ENCODE measurements at regions not wholly inside any gene's neighbourhood (a gene's known extent, or its start where the extent isn't known, plus 50 kb on each side); places are given as distances from the start of the nearest gene placed in this dataset.

- no peak overlapping the region for H3K9ac ChIP-seq
- H3K36me3 ChIP-seq (ENCODE audit: low read depth), result no peaks in the 10 kb centered on the region
- in situ Hi-C loops (cut with MboI), result no loop called here
- H3K27me3 ChIP-seq (replicated peaks; ENCODE audit: insufficient read depth), result no peaks in the 10 kb centered on the region
- no peak overlapping the region for H3K4me3 ChIP-seq
- H3K9me3 ChIP-seq (ENCODE audit: low read depth), result no peaks in the 10 kb centered on the region
- H3K4me2 ChIP-seq (ENCODE audit: unreplicated experiment), result no peak overlapping the region
- no peak for DNase-seq
- no peaks in the 10 kb centered on the region for H3K9me2 ChIP-seq (ENCODE audit: insufficient read depth)
- H3K79me2 ChIP-seq (ENCODE audit: insufficient read depth), result no peaks in the 10 kb centered on the region
- no peaks in the 10 kb centered on the region for H3F3A ChIP-seq (ENCODE audit: insufficient read depth)
- no peaks in the 10 kb centered on the region for H3K4me1 ChIP-seq (ENCODE audit: insufficient read depth)
- no peak overlapping the region for H2AFZ ChIP-seq
- H4K20me1 ChIP-seq (ENCODE audit: insufficient read depth), result no peaks in the 10 kb centered on the region
- 0% methylated on average over 1 of the region's 1 CpG for WGBS, 2 experiments (ENCODE audit: low coverage in 1 of 2, low lambda C conversion rate in 2 of 2, missing lambda C conversion rate in 2 of 2)
- TF ChIP-seq EZH2 (IDR thresholded peaks at IDR 0.05; ENCODE audit: insufficient read depth, poor library complexity, severe bottlenecking), result no peak
- no peak for TF ChIP-seq EZH2phosphoT487 (IDR thresholded peaks at IDR 0.05; ENCODE audit: insufficient read depth, low read depth)
- no peak overlapping the region for H3K27ac ChIP-seq
These were observed 1403.5 kb upstream of the PABPC4L start for GRCh38 chr4:135605076-135605475.

- no peak overlapping the region for H3K4me3 ChIP-seq
- TF ChIP-seq EZH2phosphoT487 (IDR thresholded peaks at IDR 0.05; ENCODE audit: insufficient read depth, low read depth) (no peak), EZH2 (IDR thresholded peaks at IDR 0.05; ENCODE audit: insufficient read depth, poor library complexity, severe bottlenecking) (no peak)
- WGBS, 2 experiments (ENCODE audit: low coverage in 1 of 2, low lambda C conversion rate in 2 of 2, missing lambda C conversion rate in 2 of 2), result 13 to 14% methylated on average over 1 of the region's 1 CpG
- no peaks in the 10 kb centered on the region for H3K9me3 ChIP-seq (ENCODE audit: low read depth)
- H4K20me1 ChIP-seq (ENCODE audit: insufficient read depth), result no peaks in the 10 kb centered on the region
- no peaks in the 10 kb centered on the region for H3K4me1 ChIP-seq (ENCODE audit: insufficient read depth)
- H3F3A ChIP-seq (ENCODE audit: insufficient read depth), result no peaks in the 10 kb centered on the region
- H3K27ac ChIP-seq, result no peak overlapping the region
- H2AFZ ChIP-seq, result no peak overlapping the region
- no peaks in the 10 kb centered on the region for H3K79me2 ChIP-seq (ENCODE audit: insufficient read depth)
- H3K9me2 ChIP-seq (ENCODE audit: insufficient read depth), result no peaks in the 10 kb centered on the region
- no peak overlapping the region for H3K9ac ChIP-seq
- no peak overlapping the region for H3K4me2 ChIP-seq (ENCODE audit: unreplicated experiment)
- no peaks in the 10 kb centered on the region for H3K27me3 ChIP-seq (replicated peaks; ENCODE audit: insufficient read depth)
- H3K36me3 ChIP-seq (ENCODE audit: low read depth), result no peaks in the 10 kb centered on the region
- in situ Hi-C loops (cut with MboI), result no loop called here
- DNase-seq, result no peak
These were observed 1402.9 kb upstream of the PABPC4L start for GRCh38 chr4:135604531-135604930.

GRCh38 chr4:135601351-135601750, 1399.8 kb upstream of the PABPC4L start:
- Histone ChIP-seq H3K27me3 (replicated peaks; ENCODE audit: insufficient read depth) (no peaks in the 10 kb centered on the region), H3K36me3 (ENCODE audit: low read depth) (no peaks in the 10 kb centered on the region), H4K20me1 (ENCODE audit: insufficient read depth) (no peaks in the 10 kb centered on the region), H3K9ac (no peak overlapping the region), H3K4me1 (ENCODE audit: insufficient read depth) (no peaks in the 10 kb centered on the region), H3K9me2 (ENCODE audit: insufficient read depth) (no peaks in the 10 kb centered on the region), H3K9me3 (ENCODE audit: low read depth) (no peaks in the 10 kb centered on the region), H3K4me2 (ENCODE audit: unreplicated experiment) (no peak overlapping the region), H3K4me3 (no peak overlapping the region), H3K27ac (no peak overlapping the region), H2AFZ (no peak overlapping the region), H3F3A (ENCODE audit: insufficient read depth) (no peaks in the 10 kb centered on the region), H3K79me2 (ENCODE audit: insufficient read depth) (no peaks in the 10 kb centered on the region)
- TF ChIP-seq EZH2phosphoT487 (IDR thresholded peaks at IDR 0.05; ENCODE audit: insufficient read depth, low read depth) (no peak), EZH2 (IDR thresholded peaks at IDR 0.05; ENCODE audit: insufficient read depth, poor library complexity, severe bottlenecking) (no peak)
- in situ Hi-C loops (cut with MboI), result no loop called here
- WGBS, 2 experiments (ENCODE audit: low coverage in 1 of 2, low lambda C conversion rate in 2 of 2, missing lambda C conversion rate in 2 of 2), result 8 to 11% methylated on average over 1 of the region's 1 CpG
- no peak for DNase-seq

GRCh38 chr4:135598151-135598550, 1396.6 kb upstream of the PABPC4L start:
- Histone ChIP-seq H3K9ac (no peak overlapping the region), H3F3A (ENCODE audit: insufficient read depth) (no peaks in the 10 kb centered on the region), H3K27me3 (replicated peaks; ENCODE audit: insufficient read depth) (no peaks in the 10 kb centered on the region), H3K36me3 (ENCODE audit: low read depth) (no peaks in the 10 kb centered on the region), H2AFZ (no peak overlapping the region), H3K79me2 (ENCODE audit: insufficient read depth) (no peaks in the 10 kb centered on the region), H3K9me3 (ENCODE audit: low read depth) (no peaks in the 10 kb centered on the region), H3K4me2 (ENCODE audit: unreplicated experiment) (no peak overlapping the region), H3K27ac (no peak overlapping the region), H3K4me1 (ENCODE audit: insufficient read depth) (no peaks in the 10 kb centered on the region), H4K20me1 (ENCODE audit: insufficient read depth) (no peaks in the 10 kb centered on the region), H3K4me3 (no peak overlapping the region), H3K9me2 (ENCODE audit: insufficient read depth) (no peaks in the 10 kb centered on the region)
- in situ Hi-C loops (cut with MboI), result no loop called here
- no peak for DNase-seq
- TF ChIP-seq EZH2phosphoT487 (IDR thresholded peaks at IDR 0.05; ENCODE audit: insufficient read depth, low read depth) (no peak), EZH2 (IDR thresholded peaks at IDR 0.05; ENCODE audit: insufficient read depth, poor library complexity, severe bottlenecking) (no peak)
- WGBS, 2 experiments (ENCODE audit: low coverage in 1 of 2, low lambda C conversion rate in 2 of 2, missing lambda C conversion rate in 2 of 2), result 0 to 3% methylated on average over 1 of the region's 1 CpG

GRCh38 chr4:135594521-135594920, 1392.9 kb upstream of the PABPC4L start:
- no peak overlapping the region for H3K9ac ChIP-seq
- H3K27me3 ChIP-seq (replicated peaks; ENCODE audit: insufficient read depth), result no peaks in the 10 kb centered on the region
- in situ Hi-C loops (cut with MboI), result no loop called here
- H3K27ac ChIP-seq, result no peak overlapping the region
- no peak for DNase-seq
- H3K36me3 ChIP-seq (ENCODE audit: low read depth), result no peaks in the 10 kb centered on the region
- TF ChIP-seq EZH2phosphoT487 (IDR thresholded peaks at IDR 0.05; ENCODE audit: insufficient read depth, low read depth) (no peak), EZH2 (IDR thresholded peaks at IDR 0.05; ENCODE audit: insufficient read depth, poor library complexity, severe bottlenecking) (no peak)
- H3K9me3 ChIP-seq (ENCODE audit: low read depth), result no peaks in the 10 kb centered on the region
- no peaks in the 10 kb centered on the region for H3K9me2 ChIP-seq (ENCODE audit: insufficient read depth)
- no peak overlapping the region for H2AFZ ChIP-seq
- no peaks in the 10 kb centered on the region for H3F3A ChIP-seq (ENCODE audit: insufficient read depth)
- no peaks in the 10 kb centered on the region for H4K20me1 ChIP-seq (ENCODE audit: insufficient read depth)
- no peaks in the 10 kb centered on the region for H3K79me2 ChIP-seq (ENCODE audit: insufficient read depth)
- H3K4me2 ChIP-seq (ENCODE audit: unreplicated experiment), result no peak overlapping the region
- WGBS, 2 experiments (ENCODE audit: low coverage in 1 of 2, low lambda C conversion rate in 2 of 2, missing lambda C conversion rate in 2 of 2), result 0 to 8% methylated on average over 1 of the region's 1 CpG
- no peak overlapping the region for H3K4me3 ChIP-seq
- no peaks in the 10 kb centered on the region for H3K4me1 ChIP-seq (ENCODE audit: insufficient read depth)

All from GM23248 (cell line).